CD4-positive, alpha-beta T cell treated with Interferon gamma for 1 hour (primary cell): ENCODE measurements at regions not wholly inside any gene's neighbourhood (a gene's known extent, or its start where the extent isn't known, plus 50 kb on each side); places are given as distances from the start of the nearest gene placed in this dataset.

Experiments used
- DNase-seq: peaks from one replicate; pipeline ENCODE4 v3.0.0-alpha.2; 2020

GRCh38 chr10:123580426-123580825 lies 85.7 kb upstream of the GPR26 start:
- DNase-seq = no peak

DNA sequence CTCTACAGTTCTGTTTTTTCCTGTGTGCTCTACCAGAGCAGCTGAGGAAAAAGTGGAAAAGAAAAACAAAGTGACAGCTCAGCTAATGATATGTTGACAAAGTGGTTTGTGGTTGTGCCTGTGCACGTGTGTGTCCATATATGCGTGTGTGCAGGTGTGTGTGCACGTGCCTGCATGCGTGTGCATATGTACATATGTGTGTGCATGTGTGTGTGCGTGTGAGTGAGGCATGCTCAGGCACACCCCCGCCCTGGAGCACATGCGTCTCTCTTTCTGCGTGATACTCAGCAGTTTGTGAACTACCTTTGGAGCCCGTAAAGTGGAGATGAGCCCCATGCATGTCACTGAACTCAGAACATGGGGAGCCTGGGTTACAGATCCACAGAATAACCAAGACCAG lies 84.5 kb upstream of the GPR26 start:
- DNase-seq = no peak

- peak; percentile 51 for DNase-seq
Observed at GRCh38 chr10:123582084-123582989, 83.8 kb upstream of the GPR26 start.

DNA sequence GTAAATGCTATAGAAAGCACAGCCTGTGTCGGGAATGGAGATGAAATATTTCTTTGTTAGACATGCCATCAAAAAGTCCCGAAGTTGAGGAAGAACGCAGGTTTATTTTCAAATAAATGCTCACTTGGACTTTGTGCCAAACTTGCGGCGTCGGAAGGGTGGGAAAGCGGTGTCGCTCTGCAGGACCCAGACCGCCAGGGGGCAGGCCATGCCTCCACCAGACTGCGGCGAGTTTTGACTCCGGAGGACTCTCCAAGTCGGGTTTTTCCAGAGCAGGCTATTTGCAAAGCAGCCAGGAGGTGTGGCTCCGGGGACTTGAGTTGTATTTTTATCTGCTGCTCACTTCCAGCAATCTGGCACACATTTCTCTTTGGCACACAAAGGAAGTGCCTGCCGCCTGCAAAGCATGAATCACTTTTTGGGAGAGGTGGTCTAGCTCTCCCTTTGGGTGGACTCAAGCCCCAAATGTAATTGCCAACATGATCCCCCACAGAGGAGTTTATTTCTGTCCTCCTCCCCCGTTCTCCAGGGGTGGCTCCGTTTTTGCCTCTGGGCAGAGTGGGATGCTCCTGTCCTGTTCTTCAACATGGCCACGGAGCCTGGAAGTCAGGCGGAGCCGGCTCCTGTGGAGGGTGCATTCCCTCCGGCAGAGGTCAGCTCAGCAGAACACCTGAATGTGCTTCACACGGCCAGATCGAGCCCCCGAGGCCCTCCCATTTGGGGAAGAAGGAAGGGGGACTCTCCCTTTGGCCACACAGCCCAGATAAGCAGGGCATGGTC lies 82.3 kb upstream of the GPR26 start:
- no peak for DNase-seq

- DNase-seq = no peak
Observed at GRCh38 chr10:123584419-123584775, 81.8 kb upstream of the GPR26 start.

DNA sequence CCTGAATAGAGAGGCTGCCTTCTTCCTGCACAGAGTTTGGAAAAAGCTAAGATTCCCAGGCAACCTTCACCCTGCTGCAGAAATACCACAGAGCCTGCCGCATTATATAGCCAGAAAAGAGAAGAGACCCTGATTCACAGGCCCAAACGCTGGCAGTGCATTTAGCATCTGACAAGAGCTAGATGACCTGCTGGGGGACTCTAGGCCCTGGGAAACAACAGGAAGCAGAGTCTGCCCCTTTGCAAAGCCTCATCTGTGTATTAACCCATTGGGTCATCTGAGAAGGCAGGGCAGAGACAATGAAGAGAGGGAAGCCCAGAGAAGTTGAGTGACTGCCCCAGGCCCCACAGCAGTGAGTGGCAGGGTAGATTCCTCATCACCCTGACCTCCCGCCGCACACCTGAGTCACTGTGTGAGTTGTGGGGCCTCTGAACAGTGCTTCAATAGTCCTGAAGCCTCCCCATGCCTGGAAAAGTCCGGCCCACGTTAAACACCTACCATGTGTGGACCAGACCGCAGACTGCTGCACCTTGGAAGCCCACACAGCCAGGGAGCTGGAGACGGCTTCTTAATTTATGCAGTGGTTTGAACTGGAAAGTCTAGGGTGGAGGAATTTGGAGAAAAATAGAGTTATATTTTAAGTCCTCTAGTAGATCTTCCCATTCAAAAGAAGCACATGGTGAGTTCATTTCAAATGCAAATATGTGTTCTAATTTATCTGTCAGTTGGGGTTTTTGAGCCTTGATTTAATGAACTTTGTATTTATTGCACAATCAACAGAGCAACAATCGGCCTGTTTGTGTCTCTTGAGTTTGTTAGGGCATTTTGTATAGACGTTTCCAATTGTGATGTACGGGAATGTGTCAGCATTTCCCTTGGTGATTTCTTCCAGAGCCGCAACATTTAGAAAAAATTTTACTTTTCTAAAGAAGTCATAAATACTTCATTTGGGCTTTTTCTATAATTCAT lies 80.4 kb upstream of the GPR26 start:
- DNase-seq = no peak

- DNase-seq = no peak
Observed at GRCh38 chr10:123587110-123587509, 79.0 kb upstream of the GPR26 start.

DNA sequence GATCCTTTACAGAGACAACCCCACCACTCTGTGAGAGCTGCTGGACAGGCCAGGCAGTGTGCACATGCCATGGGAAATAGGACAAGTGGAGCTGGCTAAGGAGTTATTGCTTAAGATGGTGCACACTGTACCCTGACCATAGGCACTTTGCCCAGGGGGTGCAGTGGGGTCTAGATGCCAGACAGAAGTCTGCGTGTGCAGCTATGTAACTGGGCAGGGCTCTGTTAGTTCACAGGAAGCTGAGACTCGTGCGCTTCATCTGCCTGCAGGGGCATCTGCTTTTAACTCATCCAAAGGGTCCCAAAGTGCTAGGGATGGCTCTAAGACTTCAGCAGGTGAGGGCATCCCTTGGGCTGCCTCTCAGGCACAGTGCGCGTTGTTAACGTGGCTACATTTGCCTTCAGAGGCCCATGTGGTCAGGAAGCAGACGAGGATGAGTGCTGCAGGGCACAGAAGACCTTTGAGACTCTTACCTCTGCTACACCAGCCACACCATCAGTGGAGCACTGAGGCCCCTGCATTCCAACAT lies 77.7 kb upstream of the GPR26 start:
- DNase-seq = no peak

DNA sequence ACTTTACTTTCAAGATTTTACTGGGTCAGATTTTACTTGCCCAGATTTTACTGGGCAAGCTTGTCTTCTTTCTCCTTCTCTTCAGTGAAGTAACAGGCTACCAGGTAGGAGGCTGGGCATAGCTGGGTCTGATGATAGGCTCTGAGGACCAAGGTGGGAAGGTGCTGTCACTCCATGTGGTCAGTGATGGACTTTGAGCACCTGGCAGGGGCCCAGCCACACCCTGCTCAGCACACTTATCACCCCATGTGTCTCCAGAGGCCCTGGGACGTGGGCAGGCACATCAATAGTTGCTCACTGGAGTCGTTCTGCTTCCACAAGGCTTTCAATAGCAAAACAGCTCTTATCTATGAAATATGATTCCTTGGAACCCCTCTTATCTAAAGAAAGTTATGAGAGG lies 70.5 kb upstream of the GPR26 start:
- DNase-seq = no peak

DNA sequence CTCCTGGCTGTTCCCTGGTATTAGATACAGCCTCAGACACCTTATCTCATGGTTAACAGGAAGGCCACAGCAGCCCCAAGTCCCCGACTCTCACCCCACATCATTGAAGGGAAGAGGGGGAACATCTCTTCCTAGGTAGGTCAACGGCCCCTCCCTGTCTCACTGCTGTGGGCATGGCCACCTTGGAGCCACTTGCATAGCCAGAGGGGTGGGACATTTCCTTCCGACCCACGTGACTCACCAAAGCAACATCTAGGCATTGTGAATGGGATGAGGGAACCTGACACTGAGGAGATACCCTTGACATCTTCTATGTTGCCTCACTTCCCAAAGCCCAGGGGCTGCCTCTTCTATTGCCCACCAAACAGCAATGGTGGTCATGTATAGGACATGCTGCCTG lies 68.5 kb upstream of the GPR26 start:
- DNase-seq = no peak

- no peak for DNase-seq
Observed at GRCh38 chr10:123599366-123599849, 66.7 kb upstream of the GPR26 start.

DNA sequence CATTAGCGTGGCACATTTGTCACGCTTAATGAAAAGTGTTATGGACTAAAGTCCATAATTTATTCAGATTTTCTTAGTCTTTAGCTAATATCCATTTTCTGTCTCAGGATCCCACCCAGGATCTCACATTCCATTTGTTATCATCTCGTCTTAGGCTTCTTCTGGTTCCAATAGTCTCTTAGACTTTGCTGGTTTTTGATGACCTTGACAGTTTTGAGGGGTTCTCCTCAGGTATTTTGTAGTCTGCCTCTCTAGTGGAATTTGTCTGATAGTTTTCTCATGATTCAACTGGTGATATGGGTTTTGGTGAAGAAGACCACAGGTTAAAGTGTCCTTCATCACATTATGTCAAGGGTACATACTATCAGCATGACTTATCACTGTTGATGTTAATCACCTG lies 66.0 kb upstream of the GPR26 start:
- no peak for DNase-seq

DNA sequence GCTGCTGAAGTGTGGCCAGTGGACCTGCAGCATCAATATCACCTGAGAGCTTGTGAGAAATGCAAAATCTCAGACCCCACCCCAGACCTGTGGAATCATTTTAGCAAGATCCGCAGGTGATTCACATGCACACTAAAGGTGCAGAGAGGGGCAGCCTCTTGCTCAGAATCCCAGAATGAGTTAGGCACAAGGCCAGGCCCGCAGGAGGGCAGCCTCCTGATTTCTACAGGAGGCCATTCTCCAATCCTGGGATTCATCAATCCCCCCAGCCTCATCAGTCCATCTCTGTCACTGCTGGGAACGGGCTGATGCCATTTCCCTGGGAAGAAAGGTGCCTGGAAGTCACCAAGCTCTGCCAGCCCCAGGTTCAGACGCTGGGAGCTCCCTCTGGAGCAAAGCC lies 63.0 kb upstream of the GPR26 start:
- DNase-seq = no peak

- no peak for DNase-seq
Observed at GRCh38 chr10:123604506-123604905, 61.6 kb upstream of the GPR26 start.

DNA sequence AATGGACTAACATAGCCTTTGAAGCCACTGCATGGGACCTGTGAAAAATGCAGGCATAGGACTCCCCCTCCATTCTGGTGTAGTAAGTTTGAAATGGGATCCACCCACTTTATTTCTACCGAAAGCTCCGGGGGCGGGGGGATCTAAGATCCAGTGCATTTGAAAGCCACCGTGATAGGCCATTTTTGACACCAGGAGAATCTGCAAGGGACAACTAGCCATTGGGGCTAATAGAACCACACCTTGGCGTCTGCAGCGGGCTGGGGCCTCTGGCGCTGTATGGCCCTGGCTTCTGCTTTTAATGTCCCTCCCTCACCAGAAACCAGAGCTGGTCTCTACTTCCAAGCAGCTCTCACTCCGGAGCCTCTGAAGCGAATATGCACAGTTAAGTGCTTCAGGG lies 60.1 kb upstream of the GPR26 start:
- no peak for DNase-seq

DNA sequence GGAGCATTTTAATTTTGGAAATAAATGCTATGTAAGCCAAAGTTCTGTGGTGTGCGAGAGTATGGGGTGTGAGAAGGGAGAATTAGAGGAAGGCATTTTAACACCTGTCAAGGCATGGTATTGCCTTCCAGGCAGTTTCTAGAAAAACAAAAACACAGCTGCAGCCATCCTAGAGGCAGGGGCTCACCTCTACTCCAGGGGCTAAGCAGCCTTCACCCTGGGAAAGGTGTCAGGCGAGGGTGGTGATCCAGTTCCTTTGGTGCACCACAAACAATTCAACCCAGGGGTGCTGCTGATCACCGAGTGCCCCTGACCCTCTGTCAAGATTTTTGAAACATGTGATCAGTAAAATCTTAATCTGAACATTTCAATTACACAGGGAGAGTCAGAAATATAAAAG lies 59.2 kb upstream of the GPR26 start:
- no peak for DNase-seq

GRCh38 chr10:123607386-123607785 lies 58.8 kb upstream of the GPR26 start:
- no peak for DNase-seq

GRCh38 chr10:123608047-123608446 lies 58.1 kb upstream of the GPR26 start:
- DNase-seq = no peak

- no peak for DNase-seq
Observed at GRCh38 chr10:123611243-123611642, 54.9 kb upstream of the GPR26 start.

DNA sequence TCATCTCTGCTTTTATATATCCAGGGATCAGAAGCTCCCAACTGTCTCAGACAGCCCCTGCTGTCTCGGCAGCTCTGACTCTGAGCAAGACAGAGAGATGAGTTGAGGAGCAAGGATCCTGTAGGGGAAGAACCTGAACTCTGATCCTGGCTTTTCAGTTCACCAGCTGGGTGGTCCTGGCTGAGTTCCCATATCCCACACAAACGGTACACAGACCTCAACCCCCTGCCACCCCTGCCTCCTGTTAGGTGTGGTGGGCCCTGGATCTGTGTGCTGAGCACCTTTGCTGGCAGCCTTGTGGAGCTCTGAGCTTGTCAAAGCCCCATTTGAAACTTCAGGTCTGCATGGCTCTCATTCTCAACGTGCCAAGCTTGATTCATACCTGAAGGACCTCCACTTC lies 54.3 kb upstream of the GPR26 start:
- DNase-seq = no peak

DNA sequence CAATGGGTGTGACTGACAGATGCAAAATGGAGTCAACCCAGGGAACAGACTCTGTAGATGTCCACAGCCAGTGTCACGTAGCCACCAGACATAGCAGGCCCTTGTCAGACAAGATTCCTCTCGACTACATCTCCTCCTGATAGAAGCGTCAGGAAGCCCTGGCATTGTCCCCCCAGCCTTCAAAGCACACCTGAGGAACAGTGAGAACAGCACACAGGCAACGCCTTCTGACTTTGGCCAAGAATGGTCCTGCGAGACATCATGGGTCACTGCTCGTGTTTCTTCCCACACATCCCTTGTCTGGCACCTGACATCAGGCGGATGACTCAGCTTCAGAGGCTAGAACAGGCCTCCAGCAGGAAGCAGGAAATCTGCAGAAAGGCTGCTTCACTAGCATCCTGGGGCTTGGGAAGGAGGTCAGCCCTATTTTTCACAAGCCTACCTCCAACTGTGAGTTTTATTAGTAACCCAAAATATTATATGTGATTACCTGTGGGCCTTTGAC lies 52.8 kb upstream of the GPR26 start:
- no peak for DNase-seq

DNA sequence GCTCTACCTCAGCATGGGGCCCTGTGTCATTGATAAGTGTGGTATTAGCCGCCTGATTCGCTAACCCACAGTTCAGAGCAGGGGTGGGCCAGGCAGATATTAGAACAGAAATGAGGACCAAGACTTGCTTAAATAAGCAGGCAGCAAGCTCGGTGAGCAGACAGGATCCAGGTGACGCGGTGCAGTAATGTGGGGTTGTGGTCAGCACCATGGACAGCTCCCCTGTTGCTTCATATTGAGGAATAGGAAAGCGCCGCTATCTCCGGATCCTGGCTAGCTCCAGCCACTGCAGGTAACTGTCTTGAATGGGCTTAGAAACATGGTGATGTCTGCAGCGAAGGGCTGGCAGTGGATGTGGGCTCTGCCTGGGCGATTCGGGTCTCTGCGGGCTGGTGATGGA lies 51.3 kb upstream of the GPR26 start:
- DNase-seq = no peak
